Prostate gland (tissue), 2 donors: ENCODE measurements at regions not wholly inside any gene's neighbourhood (a gene's known extent, or its start where the extent isn't known, plus 50 kb on each side); places are given as distances from the start of the nearest gene placed in this dataset.
A peak's percentile ranks its signal among the peaks of the same experiment; 100 is the strongest.

Source experiments
- DNase-seq: peaks from one replicate; pipeline ENCODE4 v3.0.0-alpha.2; 2019; ENCODE audit warnings: low spot score
- H3K27ac ChIP-seq, 2 donors: fragments of 200-600 bp; sonication (generic); 2 replicates each; pipeline ENCODE4 v1.5.1; 2017 to 2019
- H3K27me3 ChIP-seq: fragments of 200-600 bp; sonication (generic); replicated peaks from 2 replicates; pipeline ENCODE4 v1.5.1; 2019; ENCODE audit not compliant: insufficient read depth
- H3K36me3 ChIP-seq, 2 donors: fragments of 200-600 bp; sonication (generic); 1 replicate in 1 of 2; 2 replicates in 1 of 2; pipeline versions ENCODE4 v1.5.1 to v1.8.1; 2017 to 2019
- H3K4me1 ChIP-seq: fragments of 200-600 bp; sonication (generic); replicated peaks from 2 replicates; pipeline ENCODE4 v1.5.1; 2019
- H3K4me3 ChIP-seq, 2 donors: fragments of 200-600 bp; sonication (generic); 2 replicates each; pipeline ENCODE4 v1.5.1; 2017 to 2019
- H3K9me3 ChIP-seq: fragments of 200-600 bp; sonication (generic); 2 replicates; pipeline ENCODE4 v1.5.1; 2017
- CTCF ChIP-seq, 4 experiments: fragments of 200-600 bp in 2 of 4; fragments of 450-650 bp in 2 of 4; sonication (generic) in 2 of 4; IDR thresholded peaks; 1 replicate in 3 of 4; 2 replicates in 1 of 4; pipeline ENCODE4 v1.5.1; 2016 to 2019; ENCODE audit warnings: antibody characterized with exemption in 4 of 4, mild to moderate bottlenecking in 2 of 4, moderate library complexity in 2 of 4
- POLR2A ChIP-seq: fragments of 450-650 bp; IDR thresholded peaks from one replicate; pipeline ENCODE4 v1.6.1; 2016; ENCODE audit warnings: antibody characterized with exemption, mild to moderate bottlenecking
- POLR2AphosphoS5 ChIP-seq: sonication (generic); formaldehyde crosslinking; IDR thresholded peaks from one replicate; pipeline ENCODE4 v1.6.1; 2017; ENCODE audit warnings: antibody characterized with exemption
- WGBS: methylation state at CpG from one replicate; pipeline ENCODE4 v1.1.5; 2018; 5-methylcytosine and 5-hydroxymethylcytosine counted together
- intact Hi-C: fragments of 100-400 bp; cut with DNase I; formaldehyde crosslinking; loops from one replicate; pipeline ENCODE4 v1.14.2; 2022

DNA sequence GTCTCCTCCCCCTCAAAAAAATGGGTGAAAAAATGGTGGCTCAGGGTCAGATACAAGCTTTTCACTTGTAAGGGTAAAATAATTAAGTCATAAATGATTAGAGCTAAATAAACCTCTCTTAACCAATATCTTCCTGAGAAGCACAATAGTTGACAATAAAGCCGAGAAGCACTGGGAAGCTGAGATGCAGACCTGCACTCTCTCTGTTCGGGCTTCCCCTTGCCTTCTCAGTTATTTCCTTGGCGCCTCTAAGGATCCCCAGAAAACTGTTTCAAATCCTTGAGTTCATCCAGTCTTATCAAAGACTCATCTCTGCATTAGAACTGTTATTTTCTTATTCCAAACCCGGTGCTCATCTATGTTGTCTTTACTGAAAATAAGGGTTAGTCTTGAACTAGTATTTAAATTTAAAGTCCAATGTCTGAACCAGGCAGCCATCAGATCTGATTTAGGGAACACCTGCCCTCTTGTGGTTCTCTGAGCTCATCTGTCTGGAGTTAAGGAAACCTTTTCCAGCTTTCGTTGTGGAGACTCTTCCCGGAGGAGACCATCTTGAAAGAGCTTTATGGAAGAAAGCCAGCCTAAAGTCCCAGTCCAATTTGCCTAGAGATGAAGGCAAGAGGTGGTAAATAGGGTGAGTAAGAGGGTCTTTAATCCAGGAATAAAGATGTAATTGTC is 256.4 kb upstream of the MCTP2 start:
- no peaks in the 10 kb centered on the region for H3K27me3 ChIP-seq
- H3K27ac ChIP-seq: no peak overlapping the region
- TF ChIP-seq CTCF (IDR thresholded peaks at IDR 0.05) (peak in 2 of 4 experiments; percentile 52 to 57), POLR2AphosphoS5 (no peak)
- no peaks in the 10 kb centered on the region for H3K36me3 ChIP-seq
- DNase-seq: peak; percentile 27
- no peak overlapping the region for H3K4me3 ChIP-seq
- WGBS: 49% methylated on average over 6 of the region's 6 CpGs
- intact Hi-C loops: loop anchor here (2.0 kb wide), 1 partner anchor 946 kb away; no protein-coding TSS in a partner anchor
- H3K9me3 ChIP-seq: no peaks in the 10 kb centered on the region
- H3K4me1 ChIP-seq: no peaks in the 10 kb centered on the region

DNA sequence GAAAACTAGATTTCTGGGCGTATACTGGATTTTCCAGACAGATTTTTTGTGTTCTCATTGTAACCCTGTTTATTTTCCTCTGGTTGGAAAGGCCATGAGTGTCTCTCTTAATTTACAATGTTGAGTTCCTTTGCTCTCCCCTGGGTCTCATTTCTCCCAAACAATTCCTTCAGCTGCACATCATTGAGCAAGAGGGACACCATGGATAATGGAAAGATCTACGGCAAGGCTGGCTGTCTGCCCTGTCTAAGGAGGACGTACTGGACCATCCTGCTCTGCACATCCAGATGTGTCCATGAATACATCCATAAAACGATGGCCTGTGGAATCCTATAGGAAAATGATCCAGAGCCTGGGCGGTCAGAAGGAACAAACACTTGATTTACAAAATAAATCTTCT is 258.1 kb upstream of the MCTP2 start:
- intact Hi-C loops: no loop called here
- no peak for DNase-seq

GRCh38 chr15:93968773-93969172 is 262.6 kb upstream of the MCTP2 start:
- WGBS: 84% methylated on average over 6 of the region's 6 CpGs
- no peak for TF ChIP-seq CTCF (IDR thresholded peaks at IDR 0.05)
- TF ChIP-seq POLR2AphosphoS5: no peak
- TF ChIP-seq POLR2A: no peak
- intact Hi-C loops: no loop called here

More for the DNA sequence above, 258.1 kb upstream of the MCTP2 start:
- no peaks in the 10 kb centered on the region for H3K27me3 ChIP-seq
- no peaks in the 10 kb centered on the region for H3K36me3 ChIP-seq
- H3K4me3 ChIP-seq: no peak overlapping the region
- H3K27ac ChIP-seq: no peak overlapping the region
- no peaks in the 10 kb centered on the region for H3K9me3 ChIP-seq
- H3K4me1 ChIP-seq: no peaks in the 10 kb centered on the region
- TF ChIP-seq POLR2A: no peak
- no peak for TF ChIP-seq CTCF (IDR thresholded peaks at IDR 0.05)
- TF ChIP-seq POLR2AphosphoS5: no peak
- 58% methylated on average over 5 of the region's 5 CpGs for WGBS

DNA sequence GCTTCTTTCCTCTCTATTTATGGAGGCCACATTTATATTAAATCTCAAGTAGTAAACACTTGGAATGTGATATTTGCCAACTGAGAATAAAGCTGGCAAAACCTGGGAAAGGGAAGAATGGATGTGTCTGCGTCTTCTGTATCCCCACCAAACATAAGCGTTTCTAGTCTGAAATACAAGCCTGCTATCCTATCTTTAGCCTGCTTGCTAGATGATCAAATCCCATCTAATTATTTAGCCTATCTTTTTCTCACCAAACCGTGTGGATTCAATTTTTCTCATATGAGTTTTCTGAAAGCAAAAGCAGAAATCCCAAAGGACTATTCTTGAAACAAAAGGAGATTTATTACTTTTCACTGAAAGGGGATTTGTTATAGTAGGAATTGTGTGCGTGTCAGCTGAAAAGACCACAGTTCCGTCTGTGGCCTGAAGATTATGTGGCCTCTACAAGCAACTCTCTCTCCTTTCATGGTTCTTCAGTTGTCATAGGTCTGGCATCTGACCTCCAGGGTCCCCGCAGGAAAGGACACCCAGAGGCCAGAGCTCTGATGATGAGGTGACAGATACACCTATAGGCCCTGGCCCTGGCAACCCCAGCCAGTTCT is 266.0 kb upstream of the MCTP2 start:
- Histone ChIP-seq H3K4me1 (no peaks in the 10 kb centered on the region), H3K36me3 (no peaks in the 10 kb centered on the region), H3K27me3 (no peaks in the 10 kb centered on the region), H3K27ac (no peak overlapping the region), H3K4me3 (no peak overlapping the region), H3K9me3 (no peaks in the 10 kb centered on the region)
- TF ChIP-seq POLR2A: no peak
- no peak for TF ChIP-seq POLR2AphosphoS5
- TF ChIP-seq CTCF (IDR thresholded peaks at IDR 0.05): no peak
- WGBS: 82% methylated on average over 6 of the region's 6 CpGs
- intact Hi-C loops: no loop called here
- DNase-seq: no peak

More at GRCh38 chr15:93968773-93969172, 262.6 kb upstream of the MCTP2 start:
- Histone ChIP-seq H3K27me3 (no peaks in the 10 kb centered on the region), H3K4me3 (no peak overlapping the region), H3K36me3 (no peaks in the 10 kb centered on the region), H3K9me3 (no peaks in the 10 kb centered on the region), H3K4me1 (no peaks in the 10 kb centered on the region), H3K27ac (no peak overlapping the region)
- no peak for DNase-seq
